ENCODE measurements at regions not wholly inside any gene's neighbourhood (a gene's known extent, or its start where the extent isn't known, plus 50 kb on each side); places are given as distances from the start of the nearest gene placed in this dataset.

- Histone ChIP-seq H2BK120ac (ENCODE audit: low read depth, low read length, poor library complexity, severe bottlenecking) (no peak overlapping the region), H2BK20ac (ENCODE audit: low read depth, low read length, poor library complexity, severe bottlenecking) (no peak overlapping the region), H3K18ac (ENCODE audit: insufficient read length, low read depth, low read length) (no peak overlapping the region), H4K20me1 (ENCODE audit: control insufficient read depth, insufficient read depth, insufficient read length) (no peaks in the 10 kb centered on the region), H4K5ac (ENCODE audit: insufficient read length, low read depth, low read length) (no peak overlapping the region), H3K23ac (ENCODE audit: insufficient read length, low read depth, low read length) (no peak overlapping the region), H3K56ac (ENCODE audit: insufficient read length, low read depth, low read length) (no peak overlapping the region), H3K9ac (ENCODE audit: extremely low read depth, insufficient read length, low read length) (no peak overlapping the region), H3K79me2 (ENCODE audit: insufficient read depth, low read length) (no peaks in the 10 kb centered on the region), H3K14ac (ENCODE audit: insufficient read depth, low read length) (no peak overlapping the region), H3T11ph (ENCODE audit: low read length) (no peak overlapping the region), H3K79me1 (ENCODE audit: insufficient read depth, low read depth, low read length, poor library complexity, severe bottlenecking) (no peaks in the 10 kb centered on the region), H3K27me3 (ENCODE audit: insufficient read depth, low read length) (no peaks in the 10 kb centered on the region), H3K4ac (ENCODE audit: low read depth, low read length) (no peak overlapping the region), H4K91ac (ENCODE audit: insufficient read length, low read depth, low read length) (no peak overlapping the region), H3K4me2 (ENCODE audit: insufficient read depth, insufficient read length, low read length) (no peak overlapping the region), H2BK5ac (ENCODE audit: insufficient read length, low read length) (no peak overlapping the region), H2BK12ac (ENCODE audit: insufficient read length, low read depth, low read length) (no peak overlapping the region), H3K23me2 (ENCODE audit: insufficient read length, low read depth, low read length, poor library complexity, severe bottlenecking) (no peaks in the 10 kb centered on the region), H4K8ac (replicated peaks; ENCODE audit: insufficient read length, low read depth, low read length) (no peak overlapping the region), H3K27ac (ENCODE audit: insufficient read length, low read depth, low read length) (no peak overlapping the region), H3K9me3 (ENCODE audit: control insufficient read depth, low read depth, low read length) (no peaks in the 10 kb centered on the region), H3K4me1 (ENCODE audit: insufficient read depth, low read length) (no peaks in the 10 kb centered on the region), H2AK5ac (ENCODE audit: insufficient read length, low read length) (no peak overlapping the region), H2AFZ (ENCODE audit: low read length) (no peak overlapping the region), H2BK15ac (ENCODE audit: low read depth, low read length) (no peak overlapping the region)
- Mint-ChIP-seq H3K36me3 (ENCODE audit: insufficient read depth in 1 of 3, low read depth in 3 of 3) (peaks cover 0 to 4% (median 0%) of the 10 kb centered on the region in 3 experiments; a peak in 2 of 7 replicates), H3K27ac (no peak overlapping the region), H3K4me1 (peaks cover 4 to 11% of the 10 kb centered on the region in 2 experiments; a peak in 3 of 4 replicates), H3K4me3 (no peak overlapping the region), H3K27me3 (ENCODE audit: low read depth) (no peaks in the 10 kb centered on the region), H3K9me3 (peaks cover 0 to 1% of the 10 kb centered on the region in 2 experiments; a peak in 3 of 5 replicates)
- no peak for DNase-seq
- no CpG with 5 or more reads among the region's 2 CpGs for WGBS (ENCODE audit: extremely low coverage, insufficient read length, low lambda C conversion rate)
- TF ChIP-seq, protein P1, sequence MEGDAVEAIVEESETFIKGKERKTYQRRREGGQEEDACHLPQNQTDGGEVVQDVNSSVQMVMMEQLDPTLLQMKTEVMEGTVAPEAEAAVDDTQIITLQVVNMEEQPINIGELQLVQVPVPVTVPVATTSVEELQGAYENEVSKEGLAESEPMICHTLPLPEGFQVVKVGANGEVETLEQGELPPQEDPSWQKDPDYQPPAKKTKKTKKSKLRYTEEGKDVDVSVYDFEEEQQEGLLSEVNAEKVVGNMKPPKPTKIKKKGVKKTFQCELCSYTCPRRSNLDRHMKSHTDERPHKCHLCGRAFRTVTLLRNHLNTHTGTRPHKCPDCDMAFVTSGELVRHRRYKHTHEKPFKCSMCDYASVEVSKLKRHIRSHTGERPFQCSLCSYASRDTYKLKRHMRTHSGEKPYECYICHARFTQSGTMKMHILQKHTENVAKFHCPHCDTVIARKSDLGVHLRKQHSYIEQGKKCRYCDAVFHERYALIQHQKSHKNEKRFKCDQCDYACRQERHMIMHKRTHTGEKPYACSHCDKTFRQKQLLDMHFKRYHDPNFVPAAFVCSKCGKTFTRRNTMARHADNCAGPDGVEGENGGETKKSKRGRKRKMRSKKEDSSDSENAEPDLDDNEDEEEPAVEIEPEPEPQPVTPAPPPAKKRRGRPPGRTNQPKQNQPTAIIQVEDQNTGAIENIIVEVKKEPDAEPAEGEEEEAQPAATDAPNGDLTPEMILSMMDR (conservative IDR thresholded peaks at IDR 0.05) = no peak
These were observed 739.4 kb downstream of the IRX1 start for GRCh38 chr5:4335078-4335477.

Measured in H9 (cell line).